DMS 273 treated with DMSO at 0.1 percent for 48 hours (cell line): ENCODE measurements at regions not wholly inside any gene's neighbourhood (a gene's known extent, or its start where the extent isn't known, plus 50 kb on each side); places are given as distances from the start of the nearest gene placed in this dataset.

Experiments used
- DNase-seq: peaks from one replicate; lab custom pipeline; 2025; lab: John Stamatoyannopoulos, UW

GRCh38 chr2:8159966-8160603, 521.8 kb upstream of the ID2 start:
- no peak for DNase-seq

- DNase-seq = no peak
These were observed 520.9 kb upstream of the ID2 start for GRCh38 chr2:8160959-8161358.

DNA sequence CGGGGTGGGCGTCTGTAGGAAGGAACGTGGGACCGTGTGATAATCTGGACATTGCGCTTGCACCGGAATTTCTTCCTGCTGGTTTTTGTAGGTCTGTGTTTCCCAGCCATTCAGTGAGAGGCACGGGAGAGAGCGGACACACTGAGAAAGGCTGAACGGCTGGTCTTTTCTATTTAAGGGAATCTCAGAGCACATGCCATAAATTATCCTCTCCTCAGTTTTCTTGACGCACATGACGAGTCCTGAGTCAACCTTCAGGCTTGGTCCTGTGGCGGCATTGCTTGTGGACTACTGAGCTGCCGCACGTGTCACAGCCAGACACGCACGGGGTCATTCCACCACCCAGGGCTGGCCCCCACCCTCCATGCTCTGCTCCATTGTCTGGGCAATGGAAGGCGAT, 519.3 kb upstream of the ID2 start:
- DNase-seq = no peak

DNA sequence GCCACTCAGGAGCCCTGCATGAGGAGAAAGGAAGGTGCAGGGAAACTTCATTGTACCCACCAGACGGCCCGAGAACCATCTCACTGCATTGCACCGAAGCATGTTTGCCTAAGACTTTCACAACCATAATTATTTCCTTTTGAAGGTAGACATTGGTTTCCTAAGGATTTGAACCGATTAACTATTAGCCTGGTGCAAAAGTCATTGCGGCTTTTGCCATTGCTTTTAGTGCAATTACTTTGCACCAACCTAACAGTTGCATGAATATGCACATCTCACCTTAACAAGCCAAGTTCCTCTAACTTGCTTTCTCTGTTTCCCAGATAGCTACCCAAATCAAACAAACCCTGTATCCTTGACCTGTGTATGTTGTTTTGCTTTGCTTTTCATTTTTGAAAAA, 516.3 kb upstream of the ID2 start:
- no peak for DNase-seq

- no peak for DNase-seq
These were observed 513.7 kb upstream of the ID2 start for GRCh38 chr2:8168022-8168717.

GRCh38 chr2:8168876-8169424, 512.9 kb upstream of the ID2 start:
- no peak for DNase-seq

- no peak for DNase-seq
These were observed 512.4 kb upstream of the ID2 start for GRCh38 chr2:8169443-8169842.

GRCh38 chr2:8170552-8171327, 511.1 kb upstream of the ID2 start:
- no peak for DNase-seq

GRCh38 chr2:8171608-8172007, 510.2 kb upstream of the ID2 start:
- DNase-seq = no peak

DNA sequence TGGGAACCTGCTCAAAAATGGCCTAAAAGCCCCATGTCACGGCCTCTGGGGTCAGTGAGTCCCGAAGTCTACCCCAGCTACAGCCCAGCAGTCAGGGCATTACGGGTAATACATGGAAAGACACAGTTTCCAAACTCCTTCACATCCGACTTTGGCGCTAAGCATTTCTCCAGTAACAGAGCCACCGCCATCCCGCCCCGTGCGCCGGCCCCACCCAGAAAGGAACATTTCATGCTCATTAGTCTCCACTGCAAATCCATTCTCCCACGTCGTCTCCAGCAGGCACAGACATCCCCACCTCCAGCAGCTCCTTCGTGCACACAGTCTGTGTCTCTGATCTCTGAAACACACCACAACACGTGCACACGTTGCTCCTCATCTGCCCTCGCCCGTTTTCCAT, 509.2 kb upstream of the ID2 start:
- no peak for DNase-seq

DNA sequence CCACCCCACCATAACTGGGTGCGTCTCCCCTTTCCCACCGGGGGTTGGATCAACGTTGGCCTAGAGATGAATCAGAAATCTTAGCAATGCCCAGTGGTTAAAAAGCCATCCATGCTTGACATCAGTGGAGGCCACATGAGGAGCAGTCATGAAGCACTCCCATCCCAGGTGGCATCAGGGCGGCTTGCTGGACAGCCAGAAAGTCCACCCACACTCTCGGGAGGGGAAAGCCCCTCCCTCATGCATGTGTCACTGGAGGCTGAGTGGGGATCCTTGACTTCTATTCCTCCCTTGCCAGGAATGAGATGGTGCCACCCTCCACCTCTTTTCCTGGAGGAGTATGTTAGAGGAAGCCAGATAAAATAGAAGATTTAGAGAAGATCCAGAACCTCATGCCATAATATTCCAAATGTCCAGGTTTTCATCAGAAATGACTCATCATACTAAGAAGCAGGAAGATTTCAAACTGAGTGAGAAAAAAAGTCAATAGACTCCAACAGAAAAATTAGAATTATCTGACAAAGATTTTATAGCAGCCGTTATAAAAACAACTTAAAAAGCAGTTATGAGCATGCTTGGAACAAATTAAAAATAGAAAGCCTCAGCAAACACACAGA, 507.1 kb upstream of the ID2 start:
- no peak for DNase-seq

DNA sequence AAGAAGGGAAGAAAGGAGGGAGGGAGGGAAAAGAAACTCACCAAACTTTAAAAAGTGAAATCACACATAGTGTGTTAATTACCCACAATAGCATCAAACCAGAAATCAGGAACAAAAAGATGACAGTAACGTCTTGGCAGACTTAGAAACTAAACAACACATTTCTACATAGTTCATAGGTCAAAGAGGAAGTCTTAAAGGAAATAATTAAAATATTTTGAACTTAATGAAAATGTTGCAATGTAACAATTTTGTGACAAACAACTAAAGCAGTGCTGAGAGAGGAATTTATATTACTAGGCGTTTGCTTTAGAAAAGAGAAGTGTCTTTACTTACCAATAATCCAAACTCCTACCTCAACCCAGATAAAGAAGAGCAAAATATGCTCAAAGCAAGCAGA, 505.0 kb upstream of the ID2 start:
- DNase-seq = no peak

GRCh38 chr2:8177566-8177965, 504.3 kb upstream of the ID2 start:
- DNase-seq = no peak

GRCh38 chr2:8178911-8179310, 502.9 kb upstream of the ID2 start:
- no peak for DNase-seq

DNA sequence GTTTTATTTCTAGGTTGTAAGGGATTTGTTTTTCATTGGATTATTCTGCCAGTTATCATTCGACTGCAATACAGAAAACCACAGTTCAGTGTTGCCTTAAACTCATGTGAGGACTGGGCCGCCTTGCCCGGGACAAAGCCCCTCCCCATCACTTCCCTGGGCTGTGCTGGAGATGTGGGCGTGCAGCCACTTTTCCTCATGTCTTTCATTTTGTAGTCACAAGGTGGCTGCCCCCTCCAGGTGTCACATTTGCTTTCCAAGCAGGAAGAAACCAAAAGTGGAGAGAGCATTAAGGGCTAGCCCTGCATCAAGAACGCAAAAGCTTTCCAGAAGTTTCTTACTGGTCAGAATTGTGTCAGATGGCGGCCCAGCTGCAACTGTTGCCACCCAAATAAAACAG, 492.5 kb upstream of the ID2 start:
- DNase-seq = no peak

DNA sequence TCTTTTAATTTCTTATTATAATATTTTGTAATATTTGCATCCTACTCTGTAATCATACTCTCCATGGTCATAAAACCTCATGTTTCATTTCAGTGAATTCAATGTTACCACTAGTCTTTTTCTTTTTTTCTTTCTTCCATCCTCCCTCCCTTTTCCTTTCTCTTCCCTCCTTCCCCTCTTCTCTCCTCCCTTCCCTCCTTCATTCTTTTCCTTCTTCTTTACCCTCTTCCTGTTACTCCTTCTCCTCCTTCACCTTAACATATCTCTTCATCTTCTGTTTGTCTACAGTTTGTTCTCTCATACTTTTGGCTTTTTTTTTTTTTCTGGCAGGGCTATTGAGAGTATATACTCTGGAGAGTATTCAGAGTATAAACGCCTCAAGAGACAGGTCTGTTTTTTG, 491.6 kb upstream of the ID2 start:
- DNase-seq = no peak

GRCh38 chr2:8191427-8191826, 490.4 kb upstream of the ID2 start:
- no peak for DNase-seq

GRCh38 chr2:8193146-8193545, 488.7 kb upstream of the ID2 start:
- DNase-seq = no peak

GRCh38 chr2:8193686-8194615, 487.9 kb upstream of the ID2 start:
- DNase-seq = no peak

DNA sequence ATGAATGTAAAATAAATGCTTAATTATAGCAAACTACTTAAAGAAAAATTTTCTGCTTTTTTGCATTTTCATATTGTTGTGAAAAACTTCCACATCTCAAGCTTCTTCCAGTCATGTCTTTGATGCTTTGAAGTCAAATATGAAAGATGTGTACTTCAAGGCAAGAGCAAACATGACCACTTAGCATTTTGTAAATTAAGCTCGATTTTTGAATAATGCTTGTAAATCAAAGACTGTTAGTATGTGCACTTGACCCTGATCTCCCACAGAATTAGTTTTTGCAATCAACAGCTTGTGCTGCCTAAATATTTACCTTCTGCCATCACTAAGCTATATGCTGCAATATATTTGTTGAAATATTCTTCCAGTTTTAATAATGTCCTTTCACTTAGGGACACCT, 486.1 kb upstream of the ID2 start:
- DNase-seq = no peak

GRCh38 chr2:8196316-8196715, 485.5 kb upstream of the ID2 start:
- DNase-seq = no peak
